IPS-18c (cell line): ENCODE measurements at regions not wholly inside any gene's neighbourhood (a gene's known extent, or its start where the extent isn't known, plus 50 kb on each side); places are given as distances from the start of the nearest gene placed in this dataset.
A peak's percentile ranks its signal among the peaks of the same experiment; 100 is the strongest.
"Not testable (repeated sequence)": the region's sequence is repeated elsewhere in the genome, so short reads cannot be mapped to it uniquely, and the experiment has no call there.

Experiments used
- H3K4me3 ChIP-seq: 2 replicates; pipeline ENCODE4 v1.7.0; 2013; ENCODE audit warnings: low read depth, mild to moderate bottlenecking, low read length, moderate library complexity; ENCODE audit not compliant: insufficient read depth
- H3K9me3 ChIP-seq: one replicate; pipeline ENCODE4 v1.6.1; 2013; ENCODE audit warnings: mild to moderate bottlenecking, low read length, moderate library complexity; ENCODE audit not compliant: control insufficient read depth, insufficient read depth

DNA sequence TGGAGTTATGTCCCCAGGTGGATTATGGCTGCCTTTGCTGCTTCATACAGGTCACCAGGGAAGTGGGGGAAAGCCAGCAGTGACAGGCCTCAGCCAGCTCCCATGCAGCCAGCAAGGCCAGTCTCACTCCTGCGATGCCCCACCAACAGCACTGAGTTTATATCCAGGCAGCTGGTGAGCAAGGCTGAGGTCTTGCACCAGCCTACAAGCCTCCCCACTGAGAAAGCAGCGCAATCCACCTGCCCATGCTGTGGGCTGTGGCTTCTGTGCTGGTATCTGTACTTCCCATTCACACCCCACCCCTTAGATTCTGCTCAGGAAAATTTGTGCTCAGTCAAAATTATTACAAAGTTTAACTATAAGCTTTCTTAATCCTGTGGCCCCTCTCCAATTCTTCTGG lies 153.5 kb downstream of the HHIP start:
- Histone ChIP-seq H3K9me3 (peaks cover 2% of the 10 kb centered on the region), H3K4me3 (no peak overlapping the region)

DNA sequence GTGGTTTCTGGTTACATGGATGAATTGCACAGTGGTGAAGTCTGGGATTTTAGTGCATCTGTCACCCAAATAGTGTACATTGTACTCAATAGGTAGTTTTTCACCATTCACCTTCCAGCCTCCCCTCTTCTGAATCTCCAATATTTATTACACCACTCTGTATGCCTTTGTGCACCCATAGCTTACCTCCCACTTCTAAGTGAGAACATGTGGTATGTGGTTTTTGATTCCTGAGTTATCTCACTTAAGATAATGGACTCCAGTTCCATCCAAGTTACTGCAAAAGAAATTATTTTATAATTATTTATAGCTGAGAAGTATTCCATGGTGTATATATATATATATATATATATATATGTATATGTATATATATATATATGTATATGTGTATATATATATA lies 155.8 kb downstream of the HHIP start:
- Histone ChIP-seq H3K4me3 (no peak overlapping the region), H3K9me3 (peaks cover 2% of the 10 kb centered on the region)

DNA sequence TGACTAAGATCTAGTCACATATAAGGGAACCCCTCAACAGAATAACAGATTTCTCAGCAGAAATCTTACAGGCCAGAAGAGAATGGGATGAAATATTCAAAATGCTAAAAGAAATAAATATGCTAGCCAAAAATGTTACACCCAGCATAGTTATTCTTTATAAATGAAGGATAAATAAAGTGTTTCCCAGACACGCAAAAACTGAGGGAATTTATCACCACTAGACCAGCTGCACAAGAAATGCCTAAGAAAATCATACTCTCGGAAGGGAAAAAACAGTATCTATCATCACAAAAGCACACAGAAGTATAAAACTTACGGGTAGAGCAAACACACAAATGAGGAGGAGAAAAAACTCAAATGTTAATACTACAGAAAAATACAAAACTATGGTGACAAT lies 162.1 kb downstream of the HHIP start:
- Histone ChIP-seq H3K9me3 (no peaks in the 10 kb centered on the region), H3K4me3 (no peak overlapping the region)

DNA sequence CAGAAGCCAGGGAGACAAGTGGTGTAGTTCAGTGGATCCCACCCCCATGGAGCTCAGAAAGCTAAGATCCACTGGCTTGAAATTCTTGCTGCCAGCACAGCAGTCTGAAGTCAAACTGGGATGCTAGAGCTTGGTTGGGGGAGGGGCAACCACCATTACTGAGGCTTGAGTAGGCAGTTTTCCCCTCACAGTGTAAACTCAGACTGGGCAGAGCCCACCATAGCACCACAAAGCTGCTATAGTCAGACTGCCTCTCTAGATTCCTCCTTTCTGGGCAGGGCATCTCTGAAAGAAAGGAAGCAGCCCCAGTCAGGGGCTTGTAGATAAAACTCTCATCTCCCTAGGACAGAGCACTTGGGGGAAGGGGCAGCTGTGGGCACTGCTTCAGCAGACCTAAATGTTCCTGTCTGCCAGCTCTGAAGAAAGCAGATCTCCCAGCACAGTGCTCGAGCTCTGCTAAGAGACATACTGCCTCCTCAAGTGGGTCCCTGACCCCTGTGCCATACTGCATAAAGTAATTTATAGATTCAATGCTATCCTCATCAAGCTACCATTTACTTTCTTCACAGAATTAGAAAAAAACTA lies 163.2 kb downstream of the HHIP start:
- H3K4me3 ChIP-seq = peak overlapping the region; percentile 32
- H3K9me3 ChIP-seq = no peaks in the 10 kb centered on the region

DNA sequence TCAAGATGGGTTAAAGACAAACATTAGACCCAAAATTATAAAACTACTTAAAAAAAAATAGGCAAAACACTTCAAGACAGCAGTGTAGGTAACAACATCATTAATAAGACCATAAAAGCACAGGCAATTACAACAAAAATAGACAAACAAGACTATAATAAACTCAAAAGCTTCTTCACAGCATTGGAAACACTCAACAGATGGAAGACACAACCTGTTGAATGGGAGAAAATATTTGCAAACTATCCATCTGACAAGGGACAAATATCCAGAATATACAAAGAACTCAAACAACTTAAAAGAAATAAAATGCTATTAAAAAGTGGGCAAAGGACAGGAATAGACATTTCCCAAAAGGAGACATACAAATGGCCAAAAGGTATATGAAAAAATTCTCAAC lies 170.7 kb downstream of the HHIP start:
- no peak overlapping the region for H3K4me3 ChIP-seq
- H3K9me3 ChIP-seq = no peaks in the 10 kb centered on the region

DNA sequence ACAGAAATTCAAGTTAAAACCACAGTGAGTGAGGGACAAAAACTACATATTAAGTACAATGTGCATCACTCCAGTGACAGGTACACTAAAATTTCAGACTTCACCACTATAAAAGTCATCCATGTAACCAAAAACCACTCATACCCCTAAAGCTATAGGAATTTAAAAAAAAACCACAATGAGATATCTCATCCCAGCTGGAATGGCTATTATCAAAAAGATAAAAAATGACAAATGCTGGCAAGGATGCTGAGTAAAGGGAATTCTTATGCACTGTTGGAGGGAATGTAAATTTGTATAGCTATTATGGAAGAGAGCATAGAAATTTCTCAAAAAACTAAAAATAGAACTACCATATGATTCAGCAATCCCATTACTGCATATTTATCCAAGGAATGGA lies 171.1 kb downstream of the HHIP start:
- no peak overlapping the region for H3K4me3 ChIP-seq
- no peaks in the 10 kb centered on the region for H3K9me3 ChIP-seq

DNA sequence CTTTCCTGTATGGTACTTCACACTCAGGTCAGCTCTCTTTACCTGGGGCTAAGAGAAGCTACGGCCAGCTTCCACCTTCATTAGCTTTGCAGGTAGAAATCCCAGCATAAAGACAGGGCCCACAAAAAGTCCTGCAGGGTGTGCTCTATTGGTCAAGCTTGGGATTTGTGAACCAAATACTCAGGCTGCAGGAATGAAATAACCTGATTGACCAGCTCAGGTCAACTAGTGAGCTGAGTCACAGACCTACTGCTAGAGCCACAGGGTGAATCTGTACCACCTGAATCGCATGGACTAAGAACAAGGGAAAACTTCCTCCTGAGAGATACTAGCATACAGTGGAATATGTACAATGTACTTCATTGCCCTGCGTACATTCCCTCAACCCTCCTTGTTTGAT lies 172.2 kb downstream of the HHIP start:
- no peaks in the 10 kb centered on the region for H3K9me3 ChIP-seq
- H3K4me3 ChIP-seq = no peak overlapping the region

DNA sequence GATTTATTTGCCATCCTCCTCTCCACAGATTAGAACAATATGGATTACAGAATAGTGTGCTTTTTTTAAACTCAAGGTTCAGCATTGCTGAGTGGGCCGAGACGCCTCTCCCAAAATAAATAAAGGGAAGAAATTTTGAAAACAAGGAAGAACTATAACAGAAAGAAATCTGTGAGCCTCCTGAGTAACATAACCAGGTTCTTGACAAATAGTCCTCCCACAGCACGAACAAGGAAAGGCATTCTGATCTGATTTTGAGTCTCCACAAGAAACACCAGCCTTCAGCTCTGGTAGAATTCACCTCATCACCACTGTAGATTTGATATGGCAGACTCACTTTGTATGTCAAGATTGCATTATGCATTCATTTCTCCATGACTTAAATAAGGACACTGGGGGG lies 173.6 kb downstream of the HHIP start:
- H3K9me3 ChIP-seq = no peaks in the 10 kb centered on the region
- H3K4me3 ChIP-seq = no peak overlapping the region

DNA sequence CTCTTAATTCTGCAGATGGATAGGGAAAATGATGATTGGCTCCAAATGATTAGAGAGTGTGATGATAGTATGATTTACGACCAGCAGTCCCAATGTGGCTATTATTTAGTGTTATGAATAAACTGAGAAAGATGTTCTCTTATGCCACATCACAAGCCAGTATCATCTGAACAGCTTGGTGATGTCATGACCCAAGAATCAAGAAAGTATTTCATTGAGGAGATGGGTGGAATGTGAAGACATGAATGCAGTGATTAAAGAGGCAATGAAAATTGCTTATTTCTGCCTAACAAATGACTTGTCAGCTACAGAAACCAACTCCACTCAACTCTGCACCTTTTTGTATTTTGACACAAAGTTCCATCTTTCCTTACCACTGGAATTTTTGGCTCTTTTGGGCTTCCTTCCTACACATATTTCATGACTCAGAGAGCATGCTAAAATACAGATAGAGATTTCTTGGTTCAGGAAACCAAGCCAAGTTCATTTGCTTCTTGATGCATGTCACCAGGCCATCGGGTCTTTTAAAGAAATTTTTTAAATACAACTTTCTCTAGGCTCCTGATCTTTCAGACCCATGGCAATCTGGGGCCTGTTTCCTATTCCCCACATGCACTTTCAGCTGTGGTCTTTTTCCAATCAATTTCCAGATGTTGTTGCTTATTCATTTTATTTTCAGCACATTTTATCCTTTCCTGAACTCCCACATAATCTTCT lies 174.2 kb downstream of the HHIP start:
- Histone ChIP-seq H3K9me3 (no peaks in the 10 kb centered on the region), H3K4me3 (no peak overlapping the region)

DNA sequence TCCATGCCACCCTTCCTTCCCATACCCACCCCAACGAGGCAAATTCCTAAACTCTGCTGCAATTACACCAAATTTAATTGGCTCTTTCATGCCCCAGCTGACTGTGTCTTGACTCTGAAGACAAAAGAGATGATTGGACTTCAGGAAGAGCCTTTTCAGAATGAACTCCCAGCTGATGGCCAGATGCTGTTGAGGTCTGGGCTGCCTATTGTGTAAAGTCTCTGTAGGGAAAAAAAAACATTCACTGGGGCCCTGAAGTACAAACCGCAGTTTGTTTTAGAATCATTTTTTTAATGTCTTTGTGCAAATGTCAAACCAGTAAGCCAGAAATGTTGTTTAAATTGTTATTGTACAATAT lies 174.8 kb downstream of the HHIP start:
- Histone ChIP-seq H3K9me3 (no peaks in the 10 kb centered on the region), H3K4me3 (no peak overlapping the region)

DNA sequence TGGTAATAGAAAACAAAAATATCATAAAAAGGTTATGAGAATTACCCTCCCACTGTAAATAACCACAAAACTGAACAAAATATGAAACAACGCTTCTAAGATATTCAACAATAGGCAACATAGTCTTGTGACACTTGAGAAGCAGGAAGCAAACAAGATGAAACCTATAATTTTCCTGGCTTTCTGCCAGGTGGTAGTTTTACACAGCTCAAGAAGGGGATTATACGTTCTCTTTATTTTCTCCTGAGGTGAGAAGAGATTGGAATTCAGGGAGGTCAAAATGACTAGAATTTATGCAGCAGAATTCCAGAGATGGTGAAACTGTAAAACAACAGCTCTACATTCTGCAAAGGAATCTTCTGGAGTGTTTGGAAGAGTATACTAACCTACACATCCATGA lies 186.0 kb downstream of the HHIP start:
- Histone ChIP-seq H3K4me3 (no peak overlapping the region), H3K9me3 (no peaks in the 10 kb centered on the region)

DNA sequence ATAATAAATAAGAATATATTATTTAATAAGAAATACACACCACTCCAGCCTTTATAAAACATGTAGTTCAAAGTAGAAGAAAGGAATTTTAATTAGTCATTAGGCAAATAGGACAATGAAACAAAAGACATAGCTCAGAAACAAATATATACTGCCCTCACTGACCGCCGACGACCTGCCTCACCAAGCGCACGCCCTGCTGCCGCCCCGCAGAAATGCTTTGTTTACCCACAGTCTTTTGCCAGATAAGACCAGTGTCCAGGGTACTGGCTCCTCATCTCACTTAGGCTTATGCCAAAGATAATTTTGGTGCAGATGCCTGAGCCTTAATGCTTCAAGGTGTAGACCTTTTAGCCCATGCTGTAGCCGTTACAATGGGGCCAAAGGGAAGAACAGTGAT lies 199.5 kb downstream of the HHIP start:
- no peaks in the 10 kb centered on the region for H3K9me3 ChIP-seq

DNA sequence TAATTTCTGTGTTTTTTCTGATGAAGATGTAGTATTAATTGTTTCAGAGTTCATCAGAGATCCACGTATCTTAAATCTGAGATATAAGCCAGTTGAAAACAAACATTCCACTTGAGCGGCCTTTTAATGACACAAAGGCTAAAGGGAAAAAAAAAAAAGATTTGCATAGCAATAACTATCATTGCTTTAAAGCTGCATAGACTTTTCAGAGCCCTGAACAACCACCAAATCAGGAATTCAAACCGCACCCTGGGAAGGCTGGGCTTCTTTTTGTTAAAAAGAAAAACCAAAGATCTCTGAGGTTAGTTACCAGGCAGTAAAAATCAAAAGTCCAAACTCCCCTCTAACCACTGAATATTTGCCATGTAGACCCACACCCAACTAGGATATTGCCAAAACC lies 206.0 kb downstream of the HHIP start:
- Histone ChIP-seq H3K9me3 (no peaks in the 10 kb centered on the region), H3K4me3 (no peak overlapping the region)

More for the DNA sequence above, 199.5 kb downstream of the HHIP start:
- H3K4me3 ChIP-seq = no peak overlapping the region

DNA sequence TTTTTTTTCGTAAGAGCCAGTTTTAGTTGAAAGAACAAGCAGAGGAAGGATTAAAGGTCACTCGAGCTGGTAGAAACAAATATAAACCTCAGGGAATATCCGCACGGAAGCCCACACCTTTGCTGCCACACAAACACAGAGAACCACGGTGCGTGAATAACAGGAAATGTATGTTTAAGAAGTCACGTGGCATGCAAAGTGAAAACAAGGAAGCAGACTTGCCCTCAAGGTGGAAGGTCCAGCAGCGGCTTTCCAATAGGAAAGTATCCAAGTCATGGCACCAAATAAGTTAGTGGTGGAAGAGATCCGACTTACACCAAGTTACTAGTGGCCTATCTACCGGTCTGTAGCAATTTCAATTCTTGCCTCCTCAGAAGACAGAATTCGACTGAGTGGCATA lies 215.5 kb downstream of the HHIP start:
- no peak overlapping the region for H3K4me3 ChIP-seq

DNA sequence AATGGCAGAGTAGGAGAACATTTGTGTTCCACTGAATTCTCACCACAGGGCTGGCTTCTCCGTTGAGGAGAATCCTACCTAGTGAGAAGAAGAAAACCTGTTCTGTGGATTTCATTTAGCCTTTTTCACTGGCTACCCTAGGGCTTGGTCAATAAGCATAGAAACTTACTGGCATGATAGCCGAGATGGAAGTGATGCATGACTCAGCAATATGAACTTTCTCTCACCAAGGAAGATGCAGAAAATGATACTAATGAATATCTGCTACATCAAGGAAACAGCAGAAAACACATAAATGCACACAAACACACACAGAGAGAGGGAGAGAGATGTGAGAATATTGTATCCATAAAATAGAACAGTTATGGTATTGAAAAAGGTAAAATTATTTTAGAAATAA lies 216.3 kb downstream of the HHIP start:
- H3K9me3 ChIP-seq = peaks cover 3% of the 10 kb centered on the region
- no peak overlapping the region for H3K4me3 ChIP-seq

More for the DNA sequence above, 215.5 kb downstream of the HHIP start:
- H3K9me3 ChIP-seq = no peaks in the 10 kb centered on the region

DNA sequence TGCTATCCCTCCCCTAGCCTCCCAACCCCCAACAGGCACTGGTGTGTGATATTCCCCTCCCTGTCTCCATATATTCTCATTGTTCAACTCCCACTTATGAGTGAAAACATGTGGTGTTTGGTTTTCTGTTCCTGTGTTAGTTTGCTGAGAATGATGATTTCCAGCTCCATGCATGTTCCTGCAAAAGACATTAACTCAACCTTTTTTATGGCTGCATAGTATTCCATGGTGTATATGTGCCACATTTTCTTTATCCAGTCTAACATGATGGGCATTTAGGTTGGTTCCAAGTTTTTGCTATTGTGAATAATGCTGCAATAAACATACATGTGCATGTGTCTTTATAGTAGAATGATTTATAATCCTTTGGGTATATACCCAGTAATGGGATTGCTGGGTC lies 218.9 kb downstream of the HHIP start:
- H3K4me3 ChIP-seq = not testable (repeated sequence)

DNA sequence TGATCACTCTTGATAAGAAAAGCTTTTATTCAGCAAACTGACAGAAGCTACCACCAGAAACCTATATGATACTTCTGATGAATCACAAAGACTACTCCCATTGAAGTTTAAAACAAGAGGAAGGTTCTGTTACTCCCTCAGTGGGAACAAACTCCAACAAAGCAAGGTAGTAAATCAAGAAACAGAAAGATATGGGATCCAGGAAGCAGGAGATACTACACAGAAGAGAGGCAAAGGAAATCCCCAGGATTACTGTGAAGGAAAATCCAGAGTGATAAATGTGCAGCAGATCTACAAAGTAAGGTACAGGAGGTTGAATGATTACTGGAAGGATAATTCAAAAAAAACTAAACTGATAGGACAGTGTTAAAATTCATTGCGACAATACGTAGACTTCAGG lies 222.4 kb downstream of the HHIP start:
- Histone ChIP-seq H3K4me3 (no peak overlapping the region), H3K9me3 (peaks cover 3% of the 10 kb centered on the region)

More for the DNA sequence above, 218.9 kb downstream of the HHIP start:
- not testable (repeated sequence) for H3K9me3 ChIP-seq

DNA sequence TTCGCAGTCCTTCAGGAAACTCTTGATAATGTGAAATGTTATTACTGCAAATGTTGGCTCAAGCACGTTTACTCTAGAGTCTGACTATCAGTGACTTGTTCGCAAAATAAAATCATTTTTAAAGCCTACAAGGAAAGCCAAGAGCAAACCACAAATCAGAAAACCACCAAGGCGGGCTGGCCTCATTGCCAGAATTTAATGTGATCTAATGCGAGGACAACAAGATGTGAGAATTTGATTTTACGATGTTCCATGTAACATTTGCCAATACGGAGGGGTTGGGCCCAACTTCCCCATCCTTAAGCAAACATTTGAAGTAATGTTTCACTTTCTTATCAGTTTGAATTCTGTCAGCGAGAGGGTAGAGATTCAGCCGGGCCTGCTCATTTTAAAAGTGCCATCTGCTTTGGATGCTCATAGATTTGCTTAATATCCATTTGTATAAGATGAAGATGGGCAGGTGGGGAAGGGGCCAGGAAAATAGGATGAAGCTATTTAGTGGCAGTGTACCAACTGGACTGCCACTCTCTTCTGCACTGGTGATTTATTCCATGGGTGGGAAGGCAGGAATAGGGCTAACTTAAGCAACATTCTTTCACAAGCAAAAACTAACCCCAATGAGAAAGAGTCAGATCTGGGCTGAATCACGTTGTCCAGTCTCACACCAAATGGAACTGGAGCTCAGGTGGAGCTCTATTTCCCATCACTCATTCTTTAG lies 225.3 kb downstream of the ANAPC10 start:
- H3K4me3 ChIP-seq = no peak overlapping the region
- no peaks in the 10 kb centered on the region for H3K9me3 ChIP-seq
